ENCODE measurements at regions not wholly inside any gene's neighbourhood (a gene's known extent, or its start where the extent isn't known, plus 50 kb on each side); places are given as distances from the start of the nearest gene placed in this dataset.
"Not testable (repeated sequence)": the region's sequence is repeated elsewhere in the genome, so short reads cannot be mapped to it uniquely, and the experiment has no call there.

DNA sequence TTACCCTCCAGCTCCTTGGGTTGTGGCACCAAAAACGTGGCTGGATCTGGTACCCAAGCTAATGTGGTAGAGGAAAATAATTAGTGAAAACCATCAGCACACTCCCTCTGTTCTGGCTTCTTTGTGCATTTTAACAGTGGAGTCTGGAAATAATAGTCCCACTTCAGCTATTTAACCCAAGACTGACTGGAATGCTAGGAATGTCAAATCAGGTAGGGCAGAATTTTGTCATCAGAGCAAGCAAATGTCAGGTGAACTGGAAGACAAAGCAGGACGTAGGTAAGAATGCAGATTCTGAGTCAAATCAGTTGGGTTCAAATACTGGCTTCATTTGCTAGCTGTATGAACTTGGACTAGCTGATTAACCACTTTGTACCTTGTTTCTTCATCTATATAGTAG is 144.0 kb upstream of the SPATA31A3 start:
- H3K4me1 ChIP-seq (ENCODE audit: insufficient read depth, low read length); H3K4me3 ChIP-seq (replicated peaks in 1 of 3; ENCODE audit: insufficient read depth in 1 of 3, low read depth in 2 of 3, low read length in 3 of 3); H3K36me3 ChIP-seq (replicated peaks in 1 of 2; ENCODE audit: control insufficient read depth in 1 of 2, insufficient read depth in 2 of 2, low read length in 2 of 2); H4K20me1 ChIP-seq (ENCODE audit: insufficient read depth, low read length); FAIRE-seq; H3K9me3 ChIP-seq (ENCODE audit: low read length); H3K27me3 ChIP-seq (ENCODE audit: control insufficient read depth in 1 of 2, insufficient read depth in 2 of 2, low read length in 2 of 2); CTCF ChIA-PET (ENCODE audit: low intra/inter-chr PET ratio, low total read pairs); H3K27ac ChIP-seq (ENCODE audit: extremely low read length, insufficient read depth, low read length); H3K79me2 ChIP-seq (ENCODE audit: insufficient read depth, low read length); H3K4me2 ChIP-seq (ENCODE audit: low read depth, low read length); DNase-seq (ENCODE audit: low spot score); ATAC-seq; H2AFZ ChIP-seq (ENCODE audit: low read length); BruUV-seq (replicated peaks); intact Hi-C loops (cut with micrococcal nuclease; ENCODE audit: unreplicated experiment); H3K9ac ChIP-seq (ENCODE audit: insufficient read depth, low read depth, low read length); in situ Hi-C loops (cut with HindIII; ENCODE audit: extremely low pct_ligation_motif_present, low pct_unique_long_range_greater_than_20kb); POLR2A ChIA-PET: not testable (repeated sequence)
- no CpG with 5 or more reads among the region's 2 CpGs for WGBS (ENCODE audit: low lambda C conversion rate)

DNA sequence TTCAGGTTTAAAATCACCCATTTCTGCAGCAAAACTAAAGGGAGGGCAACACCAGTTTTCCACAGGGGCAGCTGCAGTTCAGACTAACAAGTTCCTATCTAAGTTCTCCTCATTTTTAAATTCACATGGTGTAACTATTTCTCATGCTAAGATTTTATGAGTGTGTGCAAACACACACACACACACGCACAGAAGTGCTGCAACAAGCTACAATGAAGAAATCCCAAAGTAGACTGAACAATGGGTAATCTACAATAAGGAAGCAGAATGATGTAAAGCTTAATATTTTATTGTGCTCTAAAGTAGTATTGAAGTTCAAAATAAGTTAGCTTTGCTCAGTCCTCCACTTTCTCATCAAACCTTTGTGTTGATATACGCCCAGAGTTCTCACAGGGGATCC is 140.8 kb upstream of the SPATA31A3 start:
- H3K36me3 ChIP-seq (replicated peaks in 1 of 2; ENCODE audit: control insufficient read depth in 1 of 2, insufficient read depth in 2 of 2, low read length in 2 of 2); in situ Hi-C loops (cut with HindIII; ENCODE audit: extremely low pct_ligation_motif_present, low pct_unique_long_range_greater_than_20kb); H2AFZ ChIP-seq (ENCODE audit: low read length); intact Hi-C loops (cut with micrococcal nuclease; ENCODE audit: unreplicated experiment); FAIRE-seq; H3K27ac ChIP-seq (ENCODE audit: extremely low read length, insufficient read depth, low read length); H3K4me2 ChIP-seq (ENCODE audit: low read depth, low read length); H3K9me3 ChIP-seq (ENCODE audit: low read length); H3K79me2 ChIP-seq (ENCODE audit: insufficient read depth, low read length); ATAC-seq; CTCF ChIA-PET (ENCODE audit: low intra/inter-chr PET ratio, low total read pairs); DNase-seq (ENCODE audit: low spot score); POLR2A ChIA-PET; H3K4me3 ChIP-seq (replicated peaks in 1 of 3; ENCODE audit: insufficient read depth in 1 of 3, low read depth in 2 of 3, low read length in 3 of 3); BruUV-seq (replicated peaks); H4K20me1 ChIP-seq (ENCODE audit: insufficient read depth, low read length); H3K4me1 ChIP-seq (ENCODE audit: insufficient read depth, low read length); H3K27me3 ChIP-seq (ENCODE audit: control insufficient read depth in 1 of 2, insufficient read depth in 2 of 2, low read length in 2 of 2); H3K9ac ChIP-seq (ENCODE audit: insufficient read depth, low read depth, low read length): not testable (repeated sequence)
- 55% methylated on average over 1 of the region's 2 CpGs for WGBS (ENCODE audit: low lambda C conversion rate)

DNA sequence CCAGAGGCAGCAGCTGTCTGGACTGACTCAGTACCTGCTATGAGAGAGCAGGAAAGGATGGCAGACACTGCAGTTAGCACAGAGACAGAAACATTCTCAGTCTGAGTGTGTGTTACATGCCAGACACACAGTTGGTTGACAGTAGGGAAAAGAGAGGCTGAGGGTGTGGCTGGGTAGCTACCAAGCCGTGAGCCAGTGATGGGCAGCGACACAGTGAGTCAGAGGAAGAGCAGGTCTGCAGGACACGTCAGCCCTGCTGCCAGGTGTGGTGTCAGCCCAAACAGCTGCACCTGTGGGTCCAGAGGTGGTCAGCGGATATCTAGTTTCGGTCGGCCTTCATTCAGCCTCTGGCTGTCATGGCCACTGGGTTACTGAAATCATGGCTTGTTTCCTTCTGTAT is 124.4 kb upstream of the SPATA31A3 start:
- H3K9ac ChIP-seq (ENCODE audit: insufficient read depth, low read depth, low read length); H3K79me2 ChIP-seq (ENCODE audit: insufficient read depth, low read length); in situ Hi-C loops (cut with HindIII; ENCODE audit: extremely low pct_ligation_motif_present, low pct_unique_long_range_greater_than_20kb); CTCF ChIA-PET (ENCODE audit: low intra/inter-chr PET ratio, low total read pairs); POLR2A ChIA-PET; H3K4me1 ChIP-seq (ENCODE audit: insufficient read depth, low read length); H3K36me3 ChIP-seq (replicated peaks in 1 of 2; ENCODE audit: control insufficient read depth in 1 of 2, insufficient read depth in 2 of 2, low read length in 2 of 2); FAIRE-seq; BruUV-seq (replicated peaks); H3K4me3 ChIP-seq (replicated peaks in 1 of 3; ENCODE audit: insufficient read depth in 1 of 3, low read depth in 2 of 3, low read length in 3 of 3); intact Hi-C loops (cut with micrococcal nuclease; ENCODE audit: unreplicated experiment); H4K20me1 ChIP-seq (ENCODE audit: insufficient read depth, low read length); H2AFZ ChIP-seq (ENCODE audit: low read length); DNase-seq (ENCODE audit: low spot score); H3K9me3 ChIP-seq (ENCODE audit: low read length); H3K27me3 ChIP-seq (ENCODE audit: control insufficient read depth in 1 of 2, insufficient read depth in 2 of 2, low read length in 2 of 2); H3K27ac ChIP-seq (ENCODE audit: extremely low read length, insufficient read depth, low read length): not testable (repeated sequence)
- ATAC-seq: peak; percentile 91
- H3K4me2 ChIP-seq (ENCODE audit: low read depth, low read length): 0 out of 2 replicates have a peak overlapping the region, but pooled peaks have one; percentile 18
- WGBS (ENCODE audit: low lambda C conversion rate): no CpG with 5 or more reads among the region's 6 CpGs

DNA sequence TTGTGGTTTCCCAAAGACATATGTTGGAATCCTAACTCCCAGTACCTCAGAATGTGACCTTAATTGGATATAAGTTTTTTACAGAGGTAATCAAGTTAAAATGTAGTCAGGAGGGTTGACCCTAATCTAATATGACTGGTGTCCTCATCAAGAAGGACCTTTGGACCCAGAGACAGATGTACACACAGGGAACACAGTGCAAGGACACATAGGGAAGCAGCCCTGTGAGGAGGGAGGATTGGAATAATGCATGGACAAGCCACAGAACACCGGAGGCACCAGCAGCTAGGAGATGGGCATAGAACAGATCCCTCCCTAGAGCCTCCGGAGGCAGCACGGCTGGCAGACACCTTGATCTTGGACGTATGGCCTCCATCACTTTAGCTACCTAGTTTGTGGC is 119.8 kb upstream of the SPATA31A3 start:
- H3K9me3 ChIP-seq (ENCODE audit: low read length); in situ Hi-C loops (cut with HindIII; ENCODE audit: extremely low pct_ligation_motif_present, low pct_unique_long_range_greater_than_20kb); H4K20me1 ChIP-seq (ENCODE audit: insufficient read depth, low read length); POLR2A ChIA-PET; H3K27ac ChIP-seq (ENCODE audit: extremely low read length, insufficient read depth, low read length); DNase-seq (ENCODE audit: low spot score); H3K9ac ChIP-seq (ENCODE audit: insufficient read depth, low read depth, low read length); CTCF ChIA-PET (ENCODE audit: low intra/inter-chr PET ratio, low total read pairs); H3K79me2 ChIP-seq (ENCODE audit: insufficient read depth, low read length); H2AFZ ChIP-seq (ENCODE audit: low read length); H3K27me3 ChIP-seq (ENCODE audit: control insufficient read depth in 1 of 2, insufficient read depth in 2 of 2, low read length in 2 of 2); H3K4me1 ChIP-seq (ENCODE audit: insufficient read depth, low read length); H3K4me3 ChIP-seq (replicated peaks in 1 of 3; ENCODE audit: insufficient read depth in 1 of 3, low read depth in 2 of 3, low read length in 3 of 3); intact Hi-C loops (cut with micrococcal nuclease; ENCODE audit: unreplicated experiment); BruUV-seq (replicated peaks); FAIRE-seq; H3K4me2 ChIP-seq (ENCODE audit: low read depth, low read length); H3K36me3 ChIP-seq (replicated peaks in 1 of 2; ENCODE audit: control insufficient read depth in 1 of 2, insufficient read depth in 2 of 2, low read length in 2 of 2): not testable (repeated sequence)
- peak; percentile 68 for ATAC-seq
- WGBS (ENCODE audit: low lambda C conversion rate): no CpG with 5 or more reads among the region's 4 CpGs

DNA sequence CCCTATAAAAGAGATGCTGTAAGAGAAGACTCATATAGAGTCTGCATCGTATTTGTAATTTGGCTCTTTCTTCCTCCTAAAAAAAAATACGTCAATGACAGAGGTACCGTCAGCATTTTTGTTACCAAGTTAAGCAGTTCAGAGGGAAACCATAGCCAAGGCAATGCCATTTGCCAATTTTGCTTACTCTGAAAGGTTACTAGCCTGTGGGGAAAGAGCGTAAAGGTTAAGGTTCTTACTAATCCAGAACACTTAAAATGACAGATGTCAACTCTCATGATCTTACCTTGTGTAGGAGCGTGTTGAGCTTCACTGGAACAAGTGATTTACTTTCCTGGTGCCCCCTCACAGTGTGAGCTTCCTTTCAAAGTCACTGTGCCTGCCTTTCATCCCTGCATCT is 119.4 kb upstream of the SPATA31A3 start:
- H3K4me3 ChIP-seq (replicated peaks in 1 of 3; ENCODE audit: insufficient read depth in 1 of 3, low read depth in 2 of 3, low read length in 3 of 3); DNase-seq (ENCODE audit: low spot score); H3K36me3 ChIP-seq (replicated peaks in 1 of 2; ENCODE audit: control insufficient read depth in 1 of 2, insufficient read depth in 2 of 2, low read length in 2 of 2); H3K9me3 ChIP-seq (ENCODE audit: low read length); FAIRE-seq; POLR2A ChIA-PET; H3K27me3 ChIP-seq (ENCODE audit: control insufficient read depth in 1 of 2, insufficient read depth in 2 of 2, low read length in 2 of 2); ATAC-seq; H3K79me2 ChIP-seq (ENCODE audit: insufficient read depth, low read length); CTCF ChIA-PET (ENCODE audit: low intra/inter-chr PET ratio, low total read pairs); H2AFZ ChIP-seq (ENCODE audit: low read length); in situ Hi-C loops (cut with HindIII; ENCODE audit: extremely low pct_ligation_motif_present, low pct_unique_long_range_greater_than_20kb); H3K4me1 ChIP-seq (ENCODE audit: insufficient read depth, low read length); H3K9ac ChIP-seq (ENCODE audit: insufficient read depth, low read depth, low read length); H4K20me1 ChIP-seq (ENCODE audit: insufficient read depth, low read length); H3K27ac ChIP-seq (ENCODE audit: extremely low read length, insufficient read depth, low read length); BruUV-seq (replicated peaks); intact Hi-C loops (cut with micrococcal nuclease; ENCODE audit: unreplicated experiment); H3K4me2 ChIP-seq (ENCODE audit: low read depth, low read length): not testable (repeated sequence)
- 90% methylated on average over 1 of the region's 5 CpGs for whole genome bisulfite sequencing (ENCODE audit: low lambda C conversion rate)
